Effector CD8-positive, alpha-beta T cell (primary cell): ENCODE measurements at regions not wholly inside any gene's neighbourhood (a gene's known extent, or its start where the extent isn't known, plus 50 kb on each side); places are given as distances from the start of the nearest gene placed in this dataset.
"Not testable (repeated sequence)": the region's sequence is repeated elsewhere in the genome, so short reads cannot be mapped to it uniquely, and the experiment has no call there.

Source experiments
- DNase-seq: peaks from one replicate; lab custom pipeline; 2025; lab: John Stamatoyannopoulos, UW

DNA sequence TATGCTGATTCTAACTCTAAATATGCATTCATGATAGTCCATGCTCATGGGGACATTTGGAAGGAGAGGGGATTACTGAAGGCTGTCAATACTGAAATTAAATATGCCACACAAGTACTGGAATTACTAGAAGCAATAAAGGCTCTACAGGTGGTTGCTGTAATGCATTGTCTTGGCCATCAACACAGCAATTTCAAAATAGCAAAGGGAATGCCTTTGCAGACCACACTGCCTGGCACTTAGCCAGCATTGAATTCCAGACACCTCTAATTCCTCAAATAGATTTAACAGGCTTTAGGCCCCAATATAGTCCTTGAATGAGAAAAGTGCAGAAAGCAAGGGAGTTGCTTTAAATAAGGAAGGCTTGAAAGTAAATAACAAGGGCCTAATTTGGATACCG is 115.8 kb upstream of the PLCL2 start:
- no peak for DNase-seq

DNA sequence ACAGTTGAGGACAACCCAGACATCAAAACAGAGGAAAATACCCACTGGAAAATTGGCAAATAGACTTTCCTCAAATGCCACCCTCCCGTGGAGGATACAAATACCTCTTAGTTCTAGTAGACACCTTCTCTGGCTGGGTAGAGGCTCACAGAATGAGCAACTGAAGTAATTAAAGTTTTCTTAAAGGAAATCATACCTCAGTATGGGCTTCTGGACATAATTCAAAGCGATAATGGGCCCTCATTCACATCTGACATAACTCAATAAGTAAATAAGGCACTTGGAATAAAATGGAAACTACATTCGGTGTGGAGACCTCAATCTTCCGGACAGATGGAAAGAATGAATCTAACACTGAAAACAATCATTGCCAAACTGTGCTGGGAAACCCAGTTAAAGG is 115.2 kb upstream of the PLCL2 start:
- DNase-seq, result no peak

DNA sequence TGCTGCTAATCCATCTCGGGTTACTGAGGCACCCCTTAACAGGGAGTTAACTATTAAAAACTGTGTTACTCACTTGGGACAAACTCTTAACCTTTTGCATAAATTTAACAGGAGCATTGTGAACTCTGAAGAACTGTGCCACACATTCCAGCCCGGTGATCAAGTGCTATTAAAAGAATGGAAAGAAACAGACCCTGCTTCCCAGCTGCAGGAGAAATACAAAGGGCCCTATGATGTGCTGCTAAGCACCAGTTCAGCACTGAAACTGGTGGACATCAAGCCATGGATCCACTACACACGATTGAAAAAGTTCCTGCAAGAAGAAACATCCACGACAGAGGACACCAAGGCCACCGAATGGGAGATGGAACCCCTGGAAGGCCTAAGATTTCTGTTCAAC is 114.7 kb upstream of the PLCL2 start:
- no peak for DNase-seq

DNA sequence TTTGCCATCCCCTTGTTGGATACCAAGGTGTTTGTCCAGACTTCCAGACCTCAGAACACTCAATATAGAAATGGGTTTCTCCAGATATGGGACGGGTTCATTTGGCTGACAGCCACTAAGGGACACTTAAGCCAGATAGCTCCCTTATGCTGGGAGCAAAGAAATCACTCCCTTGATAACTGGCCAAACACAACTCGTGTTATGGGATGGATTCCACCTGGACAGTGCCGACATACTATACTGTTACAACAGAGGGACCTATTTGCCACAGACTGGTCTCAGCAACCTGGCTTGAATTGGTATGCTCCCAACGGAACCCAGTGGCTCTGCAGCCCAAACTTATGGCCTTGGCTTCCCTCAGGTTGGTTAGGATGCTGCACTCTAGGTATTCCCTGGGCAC is 114.0 kb upstream of the PLCL2 start:
- no peak for DNase-seq

DNA sequence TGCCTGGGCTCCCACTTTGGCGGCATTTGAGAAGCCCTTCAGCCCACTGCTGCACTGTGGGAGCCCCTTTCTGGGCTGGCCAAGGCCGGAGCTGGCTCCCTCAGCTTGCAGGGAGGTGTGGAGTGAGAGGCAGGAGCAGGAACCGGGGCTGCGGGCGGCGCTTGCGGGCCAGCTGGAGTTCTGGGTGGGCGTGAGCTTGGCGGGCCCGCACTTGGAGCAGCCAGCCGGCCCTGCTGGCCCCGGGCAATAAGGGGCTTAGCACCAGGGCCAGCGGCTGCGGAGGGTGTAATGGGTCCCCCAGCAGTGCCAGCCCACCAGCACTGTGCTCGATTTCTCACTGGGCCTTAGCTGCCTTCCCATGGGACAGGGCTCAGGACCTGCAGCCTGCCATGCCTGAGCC is 111.2 kb upstream of the PLCL2 start:
- DNase-seq, result not testable (repeated sequence)

DNA sequence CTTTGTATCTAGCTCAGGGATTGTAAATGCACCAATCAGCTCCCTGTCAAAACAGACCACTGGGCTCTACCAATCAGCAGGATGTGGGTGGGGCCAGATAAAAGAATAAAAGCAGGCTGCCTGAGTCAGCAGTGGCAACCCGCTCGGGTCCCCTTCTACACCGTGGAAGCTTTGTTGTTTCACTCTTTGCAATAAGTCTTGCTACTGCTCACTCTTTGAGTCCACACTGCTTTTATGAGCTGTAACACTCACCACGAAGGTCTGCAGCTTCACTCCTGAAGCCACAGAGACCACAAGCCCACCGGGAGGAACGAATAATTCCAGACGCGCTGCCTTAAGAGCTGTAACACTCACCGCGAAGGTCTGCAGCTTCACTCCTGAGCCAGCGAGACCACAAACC is 110.2 kb upstream of the PLCL2 start:
- DNase-seq, result not testable (repeated sequence)

DNA sequence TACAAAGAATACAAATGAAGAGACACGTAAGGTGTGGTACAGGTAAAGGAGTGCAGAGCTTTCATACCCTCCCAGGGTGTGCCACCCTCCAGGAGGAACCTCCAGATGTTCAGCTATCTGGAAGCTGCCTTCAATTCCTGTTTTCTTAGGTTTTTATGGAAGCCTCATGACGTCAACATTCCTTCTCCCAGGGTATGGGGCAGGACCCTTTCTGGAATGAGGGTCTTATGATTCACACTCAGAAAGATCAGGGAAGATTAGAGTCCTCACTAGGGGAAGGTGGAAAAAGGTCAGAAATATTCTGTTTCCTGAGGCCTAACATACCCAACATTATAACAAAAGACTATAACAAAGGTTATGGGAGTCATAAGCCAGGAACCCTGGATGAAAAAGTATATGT is 99.8 kb upstream of the PLCL2 start:
- no peak for DNase-seq

DNA sequence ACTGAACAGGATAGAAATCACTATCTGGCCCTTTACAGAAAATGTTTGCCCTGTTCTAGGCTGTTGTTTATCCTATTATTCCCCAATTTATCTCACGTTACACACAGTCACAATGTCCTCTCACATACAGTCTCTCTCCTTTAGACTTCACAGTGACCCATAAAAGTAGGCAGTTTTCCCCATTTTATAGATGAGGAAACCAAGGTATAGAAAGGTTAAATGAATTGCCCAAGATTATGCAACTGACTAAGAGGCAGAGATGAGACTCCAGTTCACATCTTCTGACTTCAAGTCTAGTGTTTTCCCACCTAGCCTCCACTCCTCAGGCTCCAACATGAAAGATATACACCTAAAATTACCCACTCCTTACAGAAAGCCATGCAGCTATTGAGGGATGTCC is 99.3 kb upstream of the PLCL2 start:
- DNase-seq, result no peak

DNA sequence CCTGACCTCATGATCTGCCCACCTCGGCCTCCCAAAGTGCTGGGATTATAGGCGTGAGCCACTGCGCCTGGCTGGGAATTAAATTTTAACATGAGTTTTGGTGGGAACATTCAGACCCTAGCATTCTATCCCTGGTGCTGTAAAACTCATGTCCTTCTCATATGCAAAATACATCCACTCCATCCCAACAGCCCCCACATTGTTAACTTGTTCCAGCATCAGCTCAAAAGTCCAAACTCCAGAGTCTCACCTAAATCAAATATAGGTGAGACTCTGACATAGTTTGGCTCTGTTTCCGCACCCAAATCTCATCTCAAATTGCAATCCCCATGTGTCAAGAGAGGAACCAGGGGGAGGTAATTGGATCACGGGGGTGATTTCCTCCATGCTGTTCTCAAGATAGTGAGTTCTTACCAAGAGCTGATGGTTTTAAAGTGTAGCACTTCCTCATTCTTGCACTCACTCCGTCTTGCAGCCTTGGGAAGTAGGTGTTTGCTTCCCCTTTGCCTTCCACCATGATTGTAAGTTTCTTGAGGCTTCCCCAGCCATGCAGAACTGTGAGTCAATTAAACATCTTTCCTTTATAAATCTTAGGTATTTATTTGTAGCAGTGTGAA is 96.2 kb upstream of the PLCL2 start:
- DNase-seq, result no peak

DNA sequence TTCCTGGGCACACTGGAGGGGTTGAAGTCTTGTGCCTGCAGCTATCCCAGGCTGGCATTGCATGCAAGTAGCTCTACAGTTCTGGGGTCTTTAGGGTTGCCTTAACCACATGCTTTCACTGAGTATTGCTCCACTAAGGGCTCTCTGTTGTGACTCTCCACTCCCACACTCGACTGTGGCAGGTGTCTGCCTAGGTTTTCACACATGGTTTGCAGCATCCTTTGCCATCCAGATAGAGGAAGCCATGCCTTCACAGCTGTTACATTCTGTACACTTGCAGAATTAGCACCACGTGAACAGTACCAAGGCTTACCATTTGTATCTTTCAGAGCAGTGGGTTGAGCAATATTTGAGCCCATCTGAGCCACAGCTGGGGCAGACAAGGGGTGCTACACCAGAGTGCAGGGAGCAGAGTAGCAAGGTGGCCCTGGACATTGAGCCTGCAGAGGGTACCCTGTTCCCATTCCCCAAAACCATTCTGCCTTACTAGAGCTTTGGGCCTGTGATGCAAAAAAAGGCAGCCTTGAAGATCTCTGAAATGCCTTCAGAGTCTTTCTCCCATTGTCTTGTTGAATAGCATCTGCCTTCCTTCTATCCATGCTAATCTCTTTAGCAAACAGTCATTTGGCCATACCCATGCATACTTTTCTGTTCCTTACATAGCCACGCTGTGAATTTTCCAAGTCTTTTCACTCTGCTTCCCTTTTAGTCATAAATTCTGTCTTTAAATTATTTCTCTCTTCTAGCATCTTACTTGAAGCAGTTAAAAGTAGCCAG is 95.2 kb upstream of the PLCL2 start:
- no peak for DNase-seq

DNA sequence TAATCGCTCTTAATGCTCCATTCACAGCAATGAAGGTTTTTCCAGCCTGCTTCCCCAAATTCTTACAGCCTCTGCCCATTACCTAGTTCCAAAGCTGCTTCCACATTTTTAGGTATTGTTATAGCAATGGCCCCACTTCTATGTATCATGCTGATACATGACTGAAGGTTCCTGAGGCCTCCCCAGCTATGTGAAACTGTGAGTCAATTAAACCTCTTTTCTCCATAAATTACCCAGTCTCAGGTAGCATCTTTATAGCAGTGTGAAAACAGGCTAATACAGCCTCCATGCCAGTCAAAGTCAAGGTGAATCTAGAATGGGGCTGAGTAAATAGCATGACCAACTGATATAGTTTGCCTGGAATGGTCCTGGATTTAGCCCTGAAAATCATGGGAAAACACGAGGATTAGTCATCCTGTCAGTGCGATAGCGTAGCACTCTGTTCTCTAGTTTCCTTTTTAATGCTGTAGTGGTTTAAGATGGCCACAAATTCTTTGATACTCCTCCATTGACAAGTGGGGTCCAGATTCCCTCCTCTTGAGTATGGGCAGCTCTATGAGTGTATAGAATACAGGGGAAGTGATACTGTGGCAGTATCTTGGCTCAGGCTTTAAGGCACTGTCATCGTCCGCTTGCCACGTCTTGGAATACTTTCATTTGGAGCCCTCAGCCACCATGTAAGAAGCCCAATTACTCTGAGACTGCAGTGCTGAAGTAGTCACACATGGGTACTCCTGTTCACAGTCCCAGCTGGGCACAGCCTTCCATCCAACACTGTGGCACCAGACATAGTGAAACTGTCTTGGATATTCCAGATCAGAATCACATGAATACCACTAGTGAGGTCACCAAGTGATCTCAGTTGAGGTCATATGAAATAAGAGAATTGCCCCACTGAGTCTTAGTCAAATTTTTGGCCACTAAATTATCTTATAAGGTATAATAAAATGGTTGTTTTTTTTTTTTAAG is 94.0 kb upstream of the PLCL2 start:
- DNase-seq, result no peak

DNA sequence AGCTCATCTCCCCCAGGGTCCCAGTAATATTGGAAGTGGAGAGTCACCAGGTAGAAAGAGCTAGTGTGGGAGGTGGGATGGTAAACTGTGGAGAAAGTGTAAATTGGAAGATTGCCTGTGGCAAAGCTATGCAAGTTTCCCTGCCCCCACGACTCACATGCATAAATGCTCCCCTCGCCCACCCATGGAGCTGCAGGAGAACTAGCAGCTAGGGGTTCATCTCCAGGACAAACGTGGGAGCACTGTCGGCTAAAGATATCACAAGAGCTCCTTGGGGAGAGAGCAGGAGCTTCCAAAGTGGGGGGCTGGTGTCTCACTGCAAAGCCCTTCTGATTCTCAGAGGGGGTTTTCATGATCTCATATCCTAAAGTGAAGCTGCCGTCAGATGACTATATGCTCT is 91.4 kb upstream of the PLCL2 start:
- DNase-seq, result no peak

DNA sequence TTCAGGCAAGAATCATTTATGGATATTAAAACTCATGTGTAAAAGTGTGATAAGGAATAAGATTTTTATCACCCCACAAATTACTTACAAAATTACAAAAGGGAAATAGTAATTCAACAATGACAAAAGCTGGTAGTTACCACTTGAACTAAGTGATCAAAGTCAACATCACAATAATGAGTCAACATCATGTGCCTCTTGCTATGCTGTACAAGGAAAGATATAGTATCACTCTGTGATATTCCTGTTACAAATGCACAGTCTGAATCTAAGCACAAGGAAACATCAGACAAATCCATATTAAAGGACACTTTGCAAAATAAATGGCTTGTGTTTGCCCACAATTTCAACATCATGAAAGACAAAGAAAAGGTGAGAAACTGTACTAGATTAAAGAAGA is 90.5 kb upstream of the PLCL2 start:
- DNase-seq, result no peak

DNA sequence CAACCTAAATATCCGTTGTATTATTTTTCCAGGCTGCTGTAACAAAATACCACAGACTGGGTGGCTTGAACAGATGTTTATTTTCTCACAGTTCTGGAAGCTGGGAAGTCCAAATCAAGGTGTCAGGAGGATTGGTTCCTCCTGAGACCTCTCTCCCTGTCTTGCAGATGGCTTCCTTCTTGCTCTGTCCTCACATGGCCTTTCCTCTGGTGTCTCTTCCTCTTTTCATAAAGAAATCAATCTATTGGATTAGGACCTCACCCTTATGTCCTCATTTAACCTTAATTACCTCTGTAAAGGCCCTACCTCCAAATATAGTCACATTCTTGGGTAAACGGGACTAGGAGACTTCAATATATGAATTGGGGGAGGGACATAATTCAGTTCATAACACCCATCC is 89.2 kb upstream of the PLCL2 start:
- no peak for DNase-seq

DNA sequence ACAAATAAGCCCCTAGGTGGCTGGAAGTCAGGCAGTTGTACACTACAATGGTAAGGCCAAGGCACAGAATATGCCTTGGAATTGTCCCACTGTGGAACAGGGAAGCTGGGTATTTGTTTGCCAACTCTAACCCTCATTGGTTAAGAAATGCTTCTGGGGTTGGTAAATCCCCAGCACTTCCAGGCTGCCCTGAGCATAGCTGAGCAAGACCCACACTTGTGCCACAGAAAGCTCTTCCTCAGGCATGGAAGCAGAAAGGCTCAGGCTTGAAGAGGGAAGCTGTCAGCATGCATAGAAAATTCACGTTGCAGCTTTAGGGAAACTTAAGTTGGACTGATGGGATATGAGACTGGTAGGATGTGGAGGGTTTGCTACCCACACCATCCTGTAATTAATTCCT is 86.9 kb upstream of the PLCL2 start:
- no peak for DNase-seq

DNA sequence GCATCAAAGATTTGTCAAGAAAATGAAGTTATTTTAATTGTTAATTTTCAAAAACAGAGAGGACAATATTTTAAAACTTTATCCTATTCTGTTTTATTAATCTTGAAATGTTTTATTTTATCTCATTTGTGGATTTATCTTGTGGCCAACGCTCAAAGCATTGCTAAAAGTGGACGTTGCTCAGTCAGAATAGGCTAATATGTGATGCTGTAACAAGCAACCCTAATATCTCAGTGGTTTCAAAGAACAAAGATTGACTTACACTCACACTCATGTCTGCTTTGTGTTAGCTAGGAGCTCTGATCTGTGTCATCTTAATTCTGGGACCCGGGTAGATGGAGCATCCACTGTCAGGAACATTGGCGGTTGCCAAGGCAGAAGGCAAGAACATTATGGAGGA is 86.0 kb upstream of the PLCL2 start:
- DNase-seq, result no peak

DNA sequence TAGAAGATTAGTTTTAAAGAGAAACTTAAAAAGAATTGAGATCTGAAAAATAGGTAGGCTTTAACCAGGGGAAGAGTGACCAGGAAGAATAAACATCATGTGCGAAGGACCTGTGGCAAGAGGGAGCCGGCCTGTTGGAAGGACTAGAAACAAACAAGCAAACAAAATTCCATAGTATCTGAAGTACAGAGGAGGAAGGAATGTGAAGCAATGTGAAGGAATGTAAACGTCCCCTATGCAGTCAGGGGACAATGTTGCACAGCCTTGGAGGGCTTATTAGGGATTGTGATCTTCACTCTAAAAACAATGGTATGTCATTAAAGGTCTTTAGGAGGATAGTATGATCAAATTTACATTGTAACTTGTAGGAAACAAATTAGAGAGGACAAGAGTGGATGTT is 84.4 kb upstream of the PLCL2 start:
- no peak for DNase-seq

DNA sequence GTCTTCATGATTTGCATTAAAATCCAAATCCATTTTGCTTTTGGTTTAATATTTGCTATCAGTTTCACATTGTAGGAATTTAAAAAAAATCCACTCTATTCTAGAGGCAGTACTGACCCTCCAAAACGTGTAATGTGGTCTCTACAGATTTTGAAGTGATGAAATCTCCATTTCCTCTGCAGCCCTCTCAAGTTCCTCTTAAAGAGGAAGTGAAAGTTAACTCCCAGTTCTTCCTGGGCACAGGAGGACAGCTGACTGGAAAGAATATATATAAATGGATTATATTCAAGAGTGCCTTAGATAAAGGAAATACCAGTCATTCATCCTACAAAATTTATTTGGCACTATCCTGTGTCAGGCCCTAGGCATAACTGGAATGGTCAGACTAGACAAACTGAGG is 83.5 kb upstream of the PLCL2 start:
- DNase-seq, result no peak

DNA sequence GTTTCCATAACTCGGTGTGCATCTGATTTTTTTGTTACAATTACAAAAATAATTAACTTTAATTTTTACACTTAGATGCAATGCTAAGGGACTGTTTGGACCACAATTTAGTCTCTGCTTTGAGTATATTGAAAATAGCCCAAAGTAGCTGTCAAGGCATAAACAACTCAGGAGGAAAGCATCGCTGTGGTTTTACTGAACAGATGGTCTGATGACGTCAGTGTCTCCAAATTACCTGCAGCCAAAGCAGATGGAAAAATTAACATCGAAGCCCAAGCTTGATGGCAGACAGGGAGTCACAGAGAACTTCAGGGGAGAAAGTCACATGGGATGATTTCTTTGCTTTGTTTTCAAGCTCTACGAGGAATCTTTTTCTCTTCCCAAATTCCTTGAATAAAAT is 83.1 kb upstream of the PLCL2 start:
- DNase-seq, result no peak

DNA sequence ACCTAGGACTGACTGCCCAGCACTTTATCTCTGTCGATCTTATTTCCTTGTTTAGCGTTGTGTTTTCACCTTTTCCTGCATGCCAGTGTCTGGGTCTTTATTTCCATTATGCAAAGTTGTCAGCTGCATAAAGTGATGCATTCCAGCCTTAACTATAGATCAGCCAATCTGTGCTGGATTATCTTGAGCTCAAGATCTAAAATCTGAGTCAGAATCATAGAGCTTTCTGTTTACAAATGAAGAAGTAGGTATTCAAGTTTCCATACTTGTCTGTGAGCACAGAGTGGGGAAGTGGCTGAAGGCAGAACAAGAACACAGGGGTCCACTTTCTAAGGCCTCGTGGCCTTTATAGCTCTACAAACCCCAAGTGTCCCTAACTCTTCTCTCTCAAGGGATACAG is 82.4 kb upstream of the PLCL2 start:
- DNase-seq, result no peak

DNA sequence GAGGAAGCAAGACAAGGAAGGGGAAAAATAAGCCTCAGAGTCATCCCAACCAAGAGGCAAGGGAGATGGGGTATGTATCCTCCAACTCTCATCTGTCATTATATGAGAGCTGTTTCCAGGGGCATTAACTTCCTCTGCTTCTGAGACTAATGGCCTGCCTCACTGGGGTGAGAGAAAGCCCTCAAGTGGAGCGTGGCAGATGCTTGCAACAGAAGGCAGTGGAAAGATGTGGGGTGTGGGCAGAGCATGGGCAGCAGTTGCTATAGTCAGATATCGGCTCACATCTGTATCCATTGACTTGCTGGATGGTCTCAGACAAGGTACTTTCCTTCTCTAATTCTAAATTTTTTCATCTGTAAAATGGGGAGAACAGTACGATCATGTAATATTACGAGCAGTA is 81.7 kb upstream of the PLCL2 start:
- DNase-seq, result no peak

DNA sequence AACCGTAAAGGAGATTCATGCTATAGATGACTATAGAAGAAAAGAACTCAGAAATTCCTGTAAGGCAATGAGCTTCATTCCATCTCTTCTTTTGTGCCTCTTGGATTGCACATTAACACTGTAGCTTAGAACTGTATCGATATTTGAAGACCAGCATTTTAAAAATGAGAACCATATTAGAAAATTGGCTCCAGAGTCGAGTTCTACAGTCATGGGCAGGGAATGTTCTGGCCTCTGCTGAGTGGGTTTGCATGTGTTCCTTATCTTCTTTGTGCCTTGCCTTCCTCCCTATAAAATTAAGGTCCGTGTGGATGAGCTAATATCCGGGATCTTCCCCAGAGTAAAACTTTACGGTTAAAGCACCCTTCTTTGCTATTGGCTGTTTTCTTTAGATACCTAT is 77.4 kb upstream of the PLCL2 start:
- DNase-seq, result no peak
